Lung (tissue), 11 donors: ENCODE measurements at regions not wholly inside any gene's neighbourhood (a gene's known extent, or its start where the extent isn't known, plus 50 kb on each side); places are given as distances from the start of the nearest gene placed in this dataset.
"Not testable (repeated sequence)": the region's sequence is repeated elsewhere in the genome, so short reads cannot be mapped to it uniquely, and the experiment has no call there.

ENCODE experiments used
- ATAC-seq: fragments of 200-7000 bp; cut with Tn5 transposase; one replicate; pipeline ENCODE4 v1.9.1; 2020; ENCODE audit warnings: moderate number of reproducible peaks; ENCODE audit not compliant: insufficient read depth, low FRiP score
- DNase-seq, 3 donors: peaks; one replicate each; pipeline ENCODE4 v3.0.0-alpha.2; 2013 to 2017
- H3K27ac ChIP-seq, 2 donors: one replicate each; pipeline ENCODE4 v1.5.1; 2013; ENCODE audit warnings: mild to moderate bottlenecking in 2 of 2, moderate library complexity in 2 of 2, control low read depth in 1 of 2, inconsistent platforms in 1 of 2, low read depth in 1 of 2, low read length in 1 of 2
- H3K27me3 ChIP-seq, 3 donors: one replicate each; pipeline ENCODE4 v1.5.1; 2013; ENCODE audit warnings: low read length in 2 of 3; ENCODE audit not compliant: control insufficient read depth in 3 of 3, insufficient read depth in 3 of 3
- H3K36me3 ChIP-seq, 4 donors: one replicate each; pipeline ENCODE4 v1.5.1; 2013; ENCODE audit warnings: low read length in 4 of 4, mild to moderate bottlenecking in 1 of 4, moderate library complexity in 1 of 4; ENCODE audit not compliant: control insufficient read depth in 4 of 4, insufficient read depth in 4 of 4
- H3K4me1 ChIP-seq, 5 donors: one replicate each; pipeline ENCODE4 v1.5.1; 2013; ENCODE audit warnings: low read length in 5 of 5, mild to moderate bottlenecking in 2 of 5, moderate library complexity in 1 of 5; ENCODE audit not compliant: control insufficient read depth in 5 of 5, insufficient read depth in 5 of 5
- H3K4me3 ChIP-seq: one replicate; pipeline ENCODE4 v1.5.1; 2013; ENCODE audit warnings: mild to moderate bottlenecking, control low read depth, moderate library complexity
- H3K9ac ChIP-seq, 2 donors: one replicate each; pipeline ENCODE4 v1.5.1; 2013; ENCODE audit warnings: low read length in 2 of 2, control low read depth in 1 of 2; ENCODE audit not compliant: insufficient read depth in 1 of 2
- H3K9me3 ChIP-seq, 4 donors: one replicate each; pipeline ENCODE4 v1.5.1; 2013; ENCODE audit warnings: low read length in 3 of 4, mild to moderate bottlenecking in 1 of 4, moderate library complexity in 1 of 4; ENCODE audit not compliant: control insufficient read depth in 4 of 4, insufficient read depth in 3 of 4
- CTCF ChIP-seq: IDR thresholded peaks from 2 replicates; pipeline ENCODE4 v1.5.1; 2012; ENCODE audit warnings: mild to moderate bottlenecking; ENCODE audit errors: control extremely low read depth, extremely low read depth
- WGBS, 2 donors: extraction: QIAGEN DNeasy Blood & Tissue Kit; methylation state at CpG; one replicate each; pipeline ENCODE4 v1.1.7; 2013; 5-methylcytosine and 5-hydroxymethylcytosine counted together
- donor health status: control.
- donor health status: control.
- donor health status: Bipolar disorder and iron deficiency.
- donor health status: healthy.
- donor health status: DM: yes; HTN: yes; CAD: no.

- peaks cover 0 to 9% (median 3%) of the 10 kb centered on the region in 5 donors for H3K4me1 ChIP-seq
- WGBS, 2 donors: 39 to 49% methylated on average over 3 of the region's 3 CpGs
- H3K9ac ChIP-seq: no peak overlapping the region
- no peaks in the 10 kb centered on the region for H3K36me3 ChIP-seq
- H3K27ac ChIP-seq: no peak overlapping the region
- no peak for TF ChIP-seq CTCF
- peak in 2 of 3 donors; percentile 58 to 81 for DNase-seq
- no peaks in the 10 kb centered on the region for H3K27me3 ChIP-seq
- no peak overlapping the region for H3K4me3 ChIP-seq
- H3K9me3 ChIP-seq: no peaks in the 10 kb centered on the region
- ATAC-seq: peak; percentile 54
These were observed 324.2 kb upstream of the CITED2 start for GRCh38 chr6:139698526-139699176.

GRCh38 chr6:139697856-139698255 lies 323.4 kb upstream of the CITED2 start:
- not testable (repeated sequence) for ATAC-seq, DNase-seq, H3K9me3 ChIP-seq, H3K27ac ChIP-seq, H3K36me3 ChIP-seq, H3K9ac ChIP-seq, H3K27me3 ChIP-seq, H3K4me3 ChIP-seq, H3K4me1 ChIP-seq
- WGBS, 2 donors: 94 to 97% methylated on average over 23 of the region's 23 CpGs

- not testable (repeated sequence) for ATAC-seq, H3K36me3 ChIP-seq, H3K9ac ChIP-seq, DNase-seq, H3K4me1 ChIP-seq, H3K4me3 ChIP-seq, H3K27ac ChIP-seq, H3K27me3 ChIP-seq, H3K9me3 ChIP-seq
- WGBS, 2 donors: 71 to 88% methylated on average over 16 of the region's 16 CpGs
These were observed 322.5 kb upstream of the CITED2 start for GRCh38 chr6:139696991-139697390.

GRCh38 chr6:139695361-139695760 lies 320.9 kb upstream of the CITED2 start:
- Histone ChIP-seq H3K36me3 (no peaks in the 10 kb centered on the region), H3K27me3 (no peaks in the 10 kb centered on the region), H3K9me3 (no peaks in the 10 kb centered on the region), H3K4me3 (no peak overlapping the region), H3K9ac (no peak overlapping the region), H3K4me1 (peaks cover 0 to 9% (median under 1%) of the 10 kb centered on the region in 5 donors), H3K27ac (no peak overlapping the region)
- no peak for TF ChIP-seq CTCF
- 68 to 76% methylated on average over 1 of the region's 1 CpG for WGBS, 2 donors
- ATAC-seq (no peak), DNase-seq (no peak)
